Type B pancreatic cell (in vitro differentiated cells): ENCODE measurements at regions not wholly inside any gene's neighbourhood (a gene's known extent, or its start where the extent isn't known, plus 50 kb on each side); places are given as distances from the start of the nearest gene placed in this dataset.
A peak's percentile ranks its signal among the peaks of the same experiment; 100 is the strongest.

ENCODE experiments used
- DNase-seq: peaks from one replicate; pipeline ENCODE4 v3.0.0; 2021; ENCODE audit warnings: mixed read lengths; ENCODE audit not compliant: unreplicated experiment; ENCODE audit errors: extremely low spot score
- H3K27ac Mint-ChIP-seq: 2 replicates; pipeline ENCODE4 v1.8.0; 2021; ENCODE audit warnings: mild to moderate bottlenecking, mixed read lengths
- H3K27me3 Mint-ChIP-seq: 2 replicates; pipeline ENCODE4 v1.8.0; 2021; ENCODE audit warnings: mixed read lengths
- H3K36me3 Mint-ChIP-seq: 2 replicates; pipeline ENCODE4 v1.8.0; 2021; ENCODE audit warnings: mixed read lengths
- H3K4me1 Mint-ChIP-seq: one replicate; pipeline ENCODE4 v1.8.0; 2021; ENCODE audit warnings: mixed read lengths; ENCODE audit not compliant: unreplicated experiment
- H3K4me3 Mint-ChIP-seq: 2 replicates; pipeline ENCODE4 v1.8.0; 2021; ENCODE audit warnings: mild to moderate bottlenecking, mixed read lengths
- H3K9me3 Mint-ChIP-seq: 2 replicates; pipeline ENCODE4 v1.8.0; 2021; ENCODE audit warnings: mixed read lengths
- TF ChIP-seq, protein P1 (sequence below): fragments of 200-600 bp; sonication (generic); conservative IDR thresholded peaks from 2 replicates; pipeline ENCODE4 v1.5.0; 2021; ENCODE audit warnings: antibody characterized with exemption, mild to moderate bottlenecking

DNA sequence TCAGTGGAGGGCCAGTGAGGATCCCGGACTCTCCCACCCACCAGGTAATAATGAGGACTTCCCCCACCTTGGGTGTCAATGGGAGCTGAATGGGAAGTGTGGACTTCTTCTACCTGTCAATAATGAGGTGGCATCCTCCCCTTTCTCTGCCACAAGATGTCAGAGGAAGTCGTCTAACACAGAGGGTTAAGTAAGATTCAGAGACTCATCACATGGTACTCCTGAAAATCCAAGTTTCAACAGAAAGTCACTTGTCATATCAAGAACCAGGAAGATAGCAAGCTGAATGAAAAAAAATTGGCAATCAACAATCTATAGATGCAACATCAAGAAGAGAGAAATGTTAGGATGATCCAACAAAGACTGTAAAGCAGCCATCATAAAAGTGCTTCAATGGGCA is 150.9 kb upstream of the SVIL start:
- no peak overlapping the region for H3K27ac Mint-ChIP-seq
- H3K9me3 Mint-ChIP-seq: no peaks in the 10 kb centered on the region
- no peaks in the 10 kb centered on the region for H3K27me3 Mint-ChIP-seq
- no peaks in the 10 kb centered on the region for H3K36me3 Mint-ChIP-seq
- DNase-seq: no peak
- peaks cover 12% of the 10 kb centered on the region for H3K4me1 Mint-ChIP-seq
- no peak overlapping the region for H3K4me3 Mint-ChIP-seq
- TF ChIP-seq, protein P1, sequence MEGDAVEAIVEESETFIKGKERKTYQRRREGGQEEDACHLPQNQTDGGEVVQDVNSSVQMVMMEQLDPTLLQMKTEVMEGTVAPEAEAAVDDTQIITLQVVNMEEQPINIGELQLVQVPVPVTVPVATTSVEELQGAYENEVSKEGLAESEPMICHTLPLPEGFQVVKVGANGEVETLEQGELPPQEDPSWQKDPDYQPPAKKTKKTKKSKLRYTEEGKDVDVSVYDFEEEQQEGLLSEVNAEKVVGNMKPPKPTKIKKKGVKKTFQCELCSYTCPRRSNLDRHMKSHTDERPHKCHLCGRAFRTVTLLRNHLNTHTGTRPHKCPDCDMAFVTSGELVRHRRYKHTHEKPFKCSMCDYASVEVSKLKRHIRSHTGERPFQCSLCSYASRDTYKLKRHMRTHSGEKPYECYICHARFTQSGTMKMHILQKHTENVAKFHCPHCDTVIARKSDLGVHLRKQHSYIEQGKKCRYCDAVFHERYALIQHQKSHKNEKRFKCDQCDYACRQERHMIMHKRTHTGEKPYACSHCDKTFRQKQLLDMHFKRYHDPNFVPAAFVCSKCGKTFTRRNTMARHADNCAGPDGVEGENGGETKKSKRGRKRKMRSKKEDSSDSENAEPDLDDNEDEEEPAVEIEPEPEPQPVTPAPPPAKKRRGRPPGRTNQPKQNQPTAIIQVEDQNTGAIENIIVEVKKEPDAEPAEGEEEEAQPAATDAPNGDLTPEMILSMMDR: no peak

DNA sequence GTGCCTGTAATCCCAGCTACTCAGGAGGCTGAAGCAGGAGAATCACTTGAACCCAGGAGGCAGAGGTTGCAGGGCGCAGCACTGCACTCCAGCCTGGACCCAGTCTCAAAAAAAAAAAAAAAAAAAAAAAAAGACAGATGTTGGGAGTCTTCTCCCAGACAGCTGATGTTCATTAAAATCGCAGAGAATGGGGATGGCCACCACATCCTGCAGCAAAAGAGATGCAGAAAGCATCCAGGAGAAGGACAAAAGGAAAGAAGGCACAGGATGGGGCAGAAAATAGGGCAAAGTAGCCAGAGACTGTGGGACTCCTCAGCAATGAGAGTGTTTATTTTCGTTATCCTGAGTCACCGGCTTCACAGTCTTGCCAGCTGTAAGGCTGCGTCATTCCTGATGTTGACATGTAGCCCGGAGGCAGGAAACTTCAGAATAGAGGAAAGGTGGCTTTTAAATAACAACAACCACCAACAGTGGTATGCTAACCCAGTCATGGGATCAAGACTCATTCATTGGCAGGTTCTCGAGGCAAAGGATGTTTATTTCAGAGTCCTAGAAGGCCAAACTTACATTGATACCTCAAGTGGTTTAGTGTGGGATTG is 149.5 kb upstream of the SVIL start:
- Mint-ChIP-seq H3K27ac (peak overlapping the region; percentile 89), H3K27me3 (no peaks in the 10 kb centered on the region)
- DNase-seq: no peak

DNA sequence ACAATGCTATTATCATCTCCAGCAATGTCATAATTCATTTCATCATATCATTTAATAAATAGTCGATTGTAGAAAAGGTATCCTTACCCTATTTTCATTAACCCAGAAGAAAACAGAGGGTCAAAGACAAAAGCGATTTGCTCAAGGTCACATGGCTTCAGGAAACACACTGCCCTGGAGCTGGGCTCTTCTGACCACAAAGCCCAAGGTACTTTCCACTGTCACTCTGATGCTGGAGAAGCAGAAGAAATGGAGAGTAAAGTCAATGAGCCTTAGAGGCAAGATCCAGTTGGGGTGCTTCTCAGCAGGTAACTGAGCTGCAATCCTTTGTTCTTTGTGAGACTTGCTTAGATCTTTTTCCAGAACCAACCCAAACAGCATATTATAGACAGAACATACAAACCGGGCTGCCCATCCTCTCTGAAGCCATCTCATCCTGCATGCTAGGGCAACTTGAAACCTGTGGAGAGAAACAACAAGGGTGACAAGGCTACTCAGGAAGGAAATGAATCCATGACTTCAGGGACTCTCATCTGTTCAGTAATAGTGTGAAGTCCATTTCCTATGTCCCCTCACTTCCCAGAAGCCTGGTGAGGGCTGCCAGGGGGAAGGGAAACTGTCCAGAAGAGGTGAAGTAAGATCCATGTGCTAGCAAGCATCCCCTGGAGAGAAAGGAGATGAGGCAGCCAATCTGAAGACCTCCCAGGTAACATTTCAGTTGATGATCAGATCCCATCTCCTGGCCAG is 148.6 kb upstream of the SVIL start:
- H3K27me3 Mint-ChIP-seq: no peaks in the 10 kb centered on the region
- no peaks in the 10 kb centered on the region for H3K9me3 Mint-ChIP-seq
- TF ChIP-seq, protein P1: no peak
- H3K4me3 Mint-ChIP-seq: no peak overlapping the region
- peaks cover 12% of the 10 kb centered on the region for H3K4me1 Mint-ChIP-seq
- no peaks in the 10 kb centered on the region for H3K36me3 Mint-ChIP-seq
- H3K27ac Mint-ChIP-seq: peak overlapping the region; percentile 40
- DNase-seq: no peak

More for the DNA sequence above, 149.5 kb upstream of the SVIL start:
- no peak overlapping the region for H3K4me3 Mint-ChIP-seq
- TF ChIP-seq, protein P1: no peak
- H3K4me1 Mint-ChIP-seq: peaks cover 12% of the 10 kb centered on the region
- H3K36me3 Mint-ChIP-seq: no peaks in the 10 kb centered on the region
- H3K9me3 Mint-ChIP-seq: no peaks in the 10 kb centered on the region

DNA sequence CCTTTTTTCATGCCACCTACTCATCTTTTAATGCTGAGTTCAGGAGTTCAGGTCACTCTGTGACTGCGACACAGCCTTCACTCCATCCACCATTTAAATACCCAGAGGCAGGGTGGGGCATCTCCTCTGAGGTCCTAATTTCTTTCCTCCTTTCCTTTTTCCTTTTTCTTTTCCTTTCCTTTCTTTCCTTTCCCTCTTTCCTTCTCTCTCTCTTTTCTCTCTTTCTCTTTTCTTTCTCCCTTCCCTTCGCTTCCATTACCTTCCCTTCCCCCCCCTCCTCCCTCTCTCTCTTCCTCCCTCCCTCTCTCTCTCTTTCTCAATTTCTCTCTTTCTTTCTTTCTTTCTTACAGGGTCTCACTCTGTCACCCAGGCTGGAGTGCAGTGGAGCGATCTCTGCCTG is 145.9 kb upstream of the SVIL start:
- no peak overlapping the region for H3K4me3 Mint-ChIP-seq
- H3K27ac Mint-ChIP-seq: peak overlapping the region; percentile 26
- H3K27me3 Mint-ChIP-seq: no peaks in the 10 kb centered on the region
- no peaks in the 10 kb centered on the region for H3K36me3 Mint-ChIP-seq
- no peaks in the 10 kb centered on the region for H3K9me3 Mint-ChIP-seq
- TF ChIP-seq, protein P1: no peak
- H3K4me1 Mint-ChIP-seq: peaks cover 12% of the 10 kb centered on the region
- DNase-seq: no peak

DNA sequence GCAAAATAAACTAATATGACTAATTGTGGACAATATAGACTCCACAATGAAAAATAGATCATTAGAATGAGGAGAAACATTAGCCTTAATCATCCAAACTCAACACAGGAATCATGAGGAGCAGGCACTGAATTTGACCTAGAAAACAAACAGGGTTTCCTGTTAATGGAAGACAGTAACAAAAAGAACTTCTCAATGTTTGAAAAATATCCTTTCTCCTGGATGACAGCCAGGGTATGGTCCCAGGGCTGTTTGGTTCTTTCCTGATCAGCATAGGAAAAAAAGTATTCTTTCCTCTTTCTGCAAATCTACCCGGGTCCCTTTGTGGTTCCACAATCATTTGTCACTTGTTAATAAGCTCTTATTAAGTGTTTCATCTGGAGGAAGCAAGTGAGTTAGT is 145.3 kb upstream of the SVIL start:
- TF ChIP-seq, protein P1: no peak
- no peaks in the 10 kb centered on the region for H3K36me3 Mint-ChIP-seq
- no peaks in the 10 kb centered on the region for H3K9me3 Mint-ChIP-seq
- no peak for DNase-seq
- H3K4me1 Mint-ChIP-seq: peaks cover 12% of the 10 kb centered on the region
- H3K4me3 Mint-ChIP-seq: no peak overlapping the region
- no peaks in the 10 kb centered on the region for H3K27me3 Mint-ChIP-seq
- peak overlapping the region; percentile 26 for H3K27ac Mint-ChIP-seq
